ENCODE measurements at regions not wholly inside any gene's neighbourhood (a gene's known extent, or its start where the extent isn't known, plus 50 kb on each side); places are given as distances from the start of the nearest gene placed in this dataset.

- no peak overlapping the region for H3K18ac ChIP-seq (ENCODE audit: low read depth, low read length)
- no peak overlapping the region for H2BK15ac ChIP-seq (ENCODE audit: low read depth, low read length)
- no peak overlapping the region for H2AK9ac ChIP-seq (replicated peaks; ENCODE audit: low read depth, low read length, poor library complexity)
- H3K79me1 ChIP-seq (ENCODE audit: low read depth in 1 of 2, low read length in 2 of 2), result no peaks in the 10 kb centered on the region
- DNase-seq (no peak), ATAC-seq (ENCODE audit: low read depth) (no peak)
- no peak overlapping the region for H2BK20ac ChIP-seq (ENCODE audit: low read depth, low read length)
- H3K27ac ChIP-seq (ENCODE audit: insufficient read depth, low read length), result no peak overlapping the region
- no peaks in the 10 kb centered on the region for H3K36me3 ChIP-seq (ENCODE audit: control insufficient read depth, insufficient read depth, low read length)
- no peak overlapping the region for H2AFZ ChIP-seq (replicated peaks; ENCODE audit: low read length, poor library complexity)
- no TSS peak for BruUV-seq (replicated peaks)
- H3K9me3 ChIP-seq (ENCODE audit: control insufficient read depth, insufficient read depth, low read length), result peaks cover 3% of the 10 kb centered on the region; the same call in 1 of the 2 replicates
- no peak overlapping the region for H3K56ac ChIP-seq (ENCODE audit: extremely low read depth, insufficient read depth, low read length)
- no peak overlapping the region for H3K4ac ChIP-seq (ENCODE audit: low read depth, low read length)
- H4K91ac ChIP-seq (ENCODE audit: insufficient read depth, low read depth, low read length), result no peak overlapping the region
- dilution Hi-C loops (cut with HindIII; ENCODE audit: low sequenced_read_pairs, unreplicated experiment), result no loop called here
- no peak overlapping the region for H3K9ac ChIP-seq (ENCODE audit: low read depth, low read length)
- H3K4me2 ChIP-seq (ENCODE audit: low read depth, low read length), result no peak overlapping the region
- H2AK5ac ChIP-seq (ENCODE audit: low read depth, low read length), result no peak overlapping the region
- intact Hi-C loops (cut with micrococcal nuclease), result no loop called here
- ChIA-PET POLR2A (ENCODE audit: unreplicated experiment) (no interaction called here), CTCF (no interaction called here)
- no peaks in the 10 kb centered on the region for H3K9me1 ChIP-seq (ENCODE audit: insufficient read depth, low read length)
- H4K8ac ChIP-seq (ENCODE audit: low read depth in 2 of 2, low read length in 2 of 2), result no peak overlapping the region
- no peaks in the 10 kb centered on the region for H3K4me1 ChIP-seq (ENCODE audit: control insufficient read depth, insufficient read depth, low read length)
- TF ChIP-seq MAFK (IDR thresholded peaks at IDR 0.05; ENCODE audit: low read depth, low read length), result no peak
- H4K5ac ChIP-seq (ENCODE audit: low read depth, low read length), result no peak overlapping the region
- no peaks in the 10 kb centered on the region for H4K20me1 ChIP-seq (ENCODE audit: insufficient read depth, low read length)
- H2BK5ac ChIP-seq (ENCODE audit: low read depth, low read length, poor library complexity, severe bottlenecking), result no peak overlapping the region
- H3K14ac ChIP-seq (replicated peaks; ENCODE audit: low read depth, low read length), result no peak overlapping the region
- no peak overlapping the region for H2BK120ac ChIP-seq (ENCODE audit: low read depth, low read length)
- no peaks in the 10 kb centered on the region for H3K27me3 ChIP-seq (ENCODE audit: control insufficient read depth, insufficient read depth, low read length)
- in situ Hi-C loops (cut with MboI; ENCODE audit: low sequenced_read_pairs), result no loop called here
- WGBS, 2 experiments (ENCODE audit: extremely low coverage in 2 of 2, insufficient read length in 1 of 2), result 41% methylated on average over 10 of the region's 15 CpGs; no CpG with 5 or more reads in 1 of the 2 experiments
- H3K4me3 ChIP-seq (ENCODE audit: insufficient read depth, low read depth, low read length), result no peak overlapping the region
- no peak overlapping the region for H3K23ac ChIP-seq (ENCODE audit: low read depth, low read length)
Observed at GRCh38 chr15:45829336-45830153, 194.7 kb downstream of the SQOR start.

Measured in IMR-90 (cell line).